HepG2 (cell line): ENCODE measurements at regions not wholly inside any gene's neighbourhood (a gene's known extent, or its start where the extent isn't known, plus 50 kb on each side); places are given as distances from the start of the nearest gene placed in this dataset.

Source experiments
- ATAC-seq: fragments of 200-7000 bp; cut with Tn5 transposase; 3 replicates; pipeline ENCODE4 v1.9.1; 2020; ENCODE audit warnings: mild to moderate bottlenecking, moderate library complexity
- BruUV-seq: library from RNA; stranded (reverse); fragments of 400-500 nt; replicated peaks from 2 replicates; lab custom pipeline; 2021; lab: Mats Ljungman, UMichigan
- CTCF ChIA-PET: fragments of 300-600 bp; formaldehyde crosslinking; extraction: SDS; loops from one replicate; lab custom pipeline; 2021; ENCODE audit warnings: low total read pairs, inconsistent platforms, low intra/inter-chr PET ratio; lab: Yijun Ruan, JAX
- POLR2A ChIA-PET: fragments of 350-600 bp; sonication (Branson Sonifier 250); formaldehyde crosslinking; loops from one replicate; lab custom pipeline; 2020; ENCODE audit warnings: antibody characterized with exemption, inconsistent platforms; lab: Yijun Ruan, JAX
- DNase-seq: peaks from one replicate; pipeline ENCODE4 v3.0.0-alpha.2; 2015; ENCODE audit warnings: low spot score
- FAIRE-seq: peaks from 3 replicates; lab custom pipeline; 2011; peaks lifted over from hg19 to GRCh38; lab: Jason Lieb, UNC
- H2AFZ ChIP-seq: one replicate; pipeline ENCODE4 v1.6.1; 2011; ENCODE audit warnings: low read length, inconsistent platforms
- H3K27ac ChIP-seq: fragments of 300-600 bp; 3 replicates; pipeline ENCODE4 v1.8.0; 2011; ENCODE audit warnings: mixed run types, mild to moderate bottlenecking, mixed read lengths, low read length, inconsistent platforms; ENCODE audit not compliant: insufficient read depth; ENCODE audit errors: extremely low read length
- H3K27me3 ChIP-seq, 2 experiments: fragments of 200-600 bp in 1 of 2; 2 replicates in 1 of 2; 3 replicates in 1 of 2; pipeline versions ENCODE4 v1.6.0 to v1.8.0; 2011; ENCODE audit warnings: low read length in 2 of 2, mild to moderate bottlenecking in 2 of 2, moderate library complexity in 2 of 2, inconsistent platforms in 1 of 2; ENCODE audit not compliant: insufficient read depth in 2 of 2, control insufficient read depth in 1 of 2
- H3K36me3 ChIP-seq, 2 experiments: fragments of 200-600 bp in 1 of 2; replicated peaks in 1 of 2; 2 replicates in 1 of 2; 3 replicates in 1 of 2; pipeline versions ENCODE4 v1.5.1 to v1.8.0; 2011; ENCODE audit warnings: low read length in 2 of 2, inconsistent platforms in 1 of 2; ENCODE audit not compliant: insufficient read depth in 2 of 2, control insufficient read depth in 1 of 2
- H3K4me1 ChIP-seq: 2 replicates; pipeline ENCODE4 v1.5.1; 2012; ENCODE audit warnings: low read length, inconsistent platforms; ENCODE audit not compliant: insufficient read depth
- H3K4me2 ChIP-seq: 2 replicates; pipeline ENCODE4 v1.6.0; 2011; ENCODE audit warnings: low read depth, low read length, inconsistent platforms
- H3K4me3 ChIP-seq, 3 experiments: fragments of 200-600 bp in 1 of 3; sonication (generic), shearing (Covaris generic) in 1 of 3; replicated peaks in 1 of 3; 2 replicates each; pipeline ENCODE4 v1.5.1; 2011 to 2016; ENCODE audit warnings: low read length in 3 of 3, inconsistent platforms in 2 of 3, low read depth in 2 of 3, mild to moderate bottlenecking in 2 of 3, control low read depth in 1 of 3, mixed read lengths in 1 of 3; ENCODE audit not compliant: insufficient read depth in 1 of 3
- H3K79me2 ChIP-seq: one replicate; pipeline ENCODE4 v1.6.1; 2011; ENCODE audit warnings: low read length, inconsistent platforms; ENCODE audit not compliant: insufficient read depth
- H3K9ac ChIP-seq: 2 replicates; pipeline ENCODE4 v1.6.0; 2011; ENCODE audit warnings: mild to moderate bottlenecking, low read depth, low read length, inconsistent platforms; ENCODE audit not compliant: insufficient read depth
- H3K9me3 ChIP-seq: 2 replicates; pipeline ENCODE4 v1.5.1; 2012; ENCODE audit warnings: mild to moderate bottlenecking, low read length
- H4K20me1 ChIP-seq: 2 replicates; pipeline ENCODE4 v1.6.0; 2011; ENCODE audit warnings: inconsistent platforms, mild to moderate bottlenecking, low read length, moderate library complexity; ENCODE audit not compliant: insufficient read depth
- CEBPG ChIP-seq: IDR thresholded peaks from 2 replicates; pipeline ENCODE4 v1.6.1; 2016
- CTCF ChIP-seq: sonication (generic); formaldehyde crosslinking; IDR thresholded peaks from 2 replicates; pipeline ENCODE4 v1.5.0; 2020; ENCODE audit warnings: mild to moderate bottlenecking, missing genetic modification reagents, moderate library complexity
- HINFP ChIP-seq: sonication (generic); formaldehyde crosslinking; IDR thresholded peaks from 2 replicates; pipeline ENCODE4 v1.4.0; 2020; ENCODE audit warnings: low read depth, mild to moderate bottlenecking, missing genetic modification reagents
- HNRNPK ChIP-seq: fragments of 200-400 bp; formaldehyde crosslinking; IDR thresholded peaks from 2 replicates; pipeline ENCODE4 v1.6.1; 2018; ENCODE audit warnings: low read length, low read depth, moderate library complexity, mild to moderate bottlenecking; ENCODE audit not compliant: poor library complexity, severe bottlenecking
- NR2F6 ChIP-seq, 2 experiments: IDR thresholded peaks; 2 replicates each; pipeline ENCODE4 v1.6.1; 2016; ENCODE audit warnings: antibody characterized with exemption in 1 of 2, mild to moderate bottlenecking in 1 of 2
- STAG1 ChIP-seq: sonication (generic); formaldehyde crosslinking; IDR thresholded peaks from 2 replicates; pipeline ENCODE4 v1.4.0; 2020; ENCODE audit warnings: missing genetic modification reagents
- ZBTB43 ChIP-seq: sonication (generic); formaldehyde crosslinking; conservative IDR thresholded peaks from 2 replicates; pipeline ENCODE4 v1.4.0; 2020; ENCODE audit warnings: missing genetic modification reagents
- ZNF30 ChIP-seq: sonication (generic); formaldehyde crosslinking; IDR thresholded peaks from 2 replicates; pipeline ENCODE4 v1.5.0; 2020; ENCODE audit warnings: mild to moderate bottlenecking, missing genetic modification reagents
- WGBS: methylation state at CpG from one replicate; pipeline ENCODE4 v1.1.6; 2017; ENCODE audit warnings: low lambda C conversion rate; 5-methylcytosine and 5-hydroxymethylcytosine counted together
- in situ Hi-C: cut with HindIII; loops from 2 replicates; pipeline ENCODE4 v1.10.0; 2017; ENCODE audit warnings: low pct_unique_long_range_greater_than_20kb; ENCODE audit not compliant: extremely low pct_ligation_motif_present
- intact Hi-C: fragments of 100-400 bp; cut with micrococcal nuclease; formaldehyde crosslinking; loops from one replicate; pipeline ENCODE4 v1.10.0; 2022; ENCODE audit not compliant: unreplicated experiment

DNA sequence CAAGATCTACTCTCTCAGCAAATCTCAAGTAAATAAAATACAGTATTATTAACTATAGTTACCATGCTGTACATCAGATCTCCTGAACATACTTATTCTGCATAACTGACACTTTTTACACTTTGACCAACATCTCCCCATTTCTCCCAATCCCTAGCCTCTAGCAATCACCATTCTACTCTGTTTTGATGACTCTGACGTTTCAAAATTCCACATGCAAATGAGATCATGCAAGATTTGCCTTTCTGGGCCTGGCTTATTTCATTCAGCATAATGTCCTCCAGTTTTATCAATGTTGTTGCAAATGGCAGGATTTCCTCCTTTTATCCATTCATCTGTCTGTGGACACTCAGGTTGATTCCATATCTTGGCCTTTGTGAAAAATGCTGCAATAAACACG, 266.3 kb downstream of the RFPL4B start:
- 2% methylated on average over 2 of the region's 2 CpGs for WGBS
- CTCF ChIA-PET, result no interaction called here
- no peak for ATAC-seq
- H3K9ac ChIP-seq, result no peak overlapping the region
- H3K4me2 ChIP-seq, result no peak overlapping the region
- H2AFZ ChIP-seq, result no peak overlapping the region
- H3K4me1 ChIP-seq, result no peaks in the 10 kb centered on the region
- no peaks in the 10 kb centered on the region for H3K27me3 ChIP-seq
- BruUV-seq, result no TSS peak
- H3K4me3 ChIP-seq, result no peak overlapping the region
- no peaks in the 10 kb centered on the region for H4K20me1 ChIP-seq
- no peak overlapping the region for H3K27ac ChIP-seq
- no peak for TF ChIP-seq ZBTB43
- no peak for TF ChIP-seq HNRNPK
- TF ChIP-seq NR2F6 (IDR thresholded peaks at IDR 0.05), result no peak
- TF ChIP-seq NR2F6 (CRISPR knock-in tag; IDR thresholded peaks at IDR 0.05), result no peak
- no peak for TF ChIP-seq HINFP (CRISPR knock-in tag)
- peaks cover 17% of the 10 kb centered on the region for H3K9me3 ChIP-seq
- no peaks in the 10 kb centered on the region for H3K36me3 ChIP-seq
- in situ Hi-C loops (no loop called here), intact Hi-C loops (no loop called here)
- FAIRE-seq, result no peak
- POLR2A ChIA-PET, result no interaction called here
- no peaks in the 10 kb centered on the region for H3K79me2 ChIP-seq
- DNase-seq, result no peak

- no TSS peak for BruUV-seq
- intact Hi-C loops (no loop called here), in situ Hi-C loops (no loop called here)
- TF ChIP-seq STAG1 (CRISPR knock-in tag) (peak; percentile 24; the same call in 1 of the 2 replicates), ZNF30 (no peak), CEBPG (CRISPR knock-in tag) (0 out of 2 replicates have a peak, but pooled peaks have one; percentile 19), CTCF (0 out of 2 replicates have a peak, but pooled peaks have one; percentile 14)
- FAIRE-seq, result no peak
- no peaks in the 10 kb centered on the region for H3K4me1 ChIP-seq
- ChIA-PET CTCF (no interaction called here), POLR2A (no interaction called here)
- H3K9ac ChIP-seq, result no peak overlapping the region
- no peaks in the 10 kb centered on the region for H3K9me3 ChIP-seq
- WGBS, result 13% methylated on average over 3 of the region's 3 CpGs
- H3K27me3 ChIP-seq, result no peaks in the 10 kb centered on the region
- H3K4me2 ChIP-seq, result no peak overlapping the region
- no peak overlapping the region for H3K27ac ChIP-seq
- H4K20me1 ChIP-seq, result no peaks in the 10 kb centered on the region
- H3K79me2 ChIP-seq, result no peaks in the 10 kb centered on the region
- H3K36me3 ChIP-seq, result no peaks in the 10 kb centered on the region
- no peak overlapping the region for H3K4me3 ChIP-seq
- no peak overlapping the region for H2AFZ ChIP-seq
- peak; percentile 74 for ATAC-seq
- DNase-seq, result no peak
Observed at GRCh38 chr6:112618849-112619248, 271.7 kb downstream of the RFPL4B start.
